ENCODE measurements at regions not wholly inside any gene's neighbourhood (a gene's known extent, or its start where the extent isn't known, plus 50 kb on each side); places are given as distances from the start of the nearest gene placed in this dataset.

GRCh38 chr11:71140206-71140919 lies 112.0 kb downstream of the SHANK2 start:
- TF ChIP-seq, protein P1, sequence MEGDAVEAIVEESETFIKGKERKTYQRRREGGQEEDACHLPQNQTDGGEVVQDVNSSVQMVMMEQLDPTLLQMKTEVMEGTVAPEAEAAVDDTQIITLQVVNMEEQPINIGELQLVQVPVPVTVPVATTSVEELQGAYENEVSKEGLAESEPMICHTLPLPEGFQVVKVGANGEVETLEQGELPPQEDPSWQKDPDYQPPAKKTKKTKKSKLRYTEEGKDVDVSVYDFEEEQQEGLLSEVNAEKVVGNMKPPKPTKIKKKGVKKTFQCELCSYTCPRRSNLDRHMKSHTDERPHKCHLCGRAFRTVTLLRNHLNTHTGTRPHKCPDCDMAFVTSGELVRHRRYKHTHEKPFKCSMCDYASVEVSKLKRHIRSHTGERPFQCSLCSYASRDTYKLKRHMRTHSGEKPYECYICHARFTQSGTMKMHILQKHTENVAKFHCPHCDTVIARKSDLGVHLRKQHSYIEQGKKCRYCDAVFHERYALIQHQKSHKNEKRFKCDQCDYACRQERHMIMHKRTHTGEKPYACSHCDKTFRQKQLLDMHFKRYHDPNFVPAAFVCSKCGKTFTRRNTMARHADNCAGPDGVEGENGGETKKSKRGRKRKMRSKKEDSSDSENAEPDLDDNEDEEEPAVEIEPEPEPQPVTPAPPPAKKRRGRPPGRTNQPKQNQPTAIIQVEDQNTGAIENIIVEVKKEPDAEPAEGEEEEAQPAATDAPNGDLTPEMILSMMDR (conservative IDR thresholded peaks at IDR 0.05 in 1 of 2, IDR thresholded peaks at IDR 0.05 in 1 of 2; ENCODE audit: extremely low read depth in 1 of 2, insufficient read depth in 1 of 2, low read depth in 1 of 2, low read length in 2 of 2): peak in 1 of 2 donors; percentile 3
- no peak for TF ChIP-seq EZH2 (IDR thresholded peaks at IDR 0.05; ENCODE audit: borderline replicate concordance, low read length)
